CD4-positive, alpha-beta T cell (primary cell): ENCODE measurements at regions not wholly inside any gene's neighbourhood (a gene's known extent, or its start where the extent isn't known, plus 50 kb on each side); places are given as distances from the start of the nearest gene placed in this dataset.
"Not testable (repeated sequence)": the region's sequence is repeated elsewhere in the genome, so short reads cannot be mapped to it uniquely, and the experiment has no call there.

Experiments used
- ATAC-seq: fragments of 200-7000 bp; cut with Tn5 transposase; one replicate; pipeline ENCODE4 v1.10.0; 2022; ENCODE audit warnings: mild to moderate bottlenecking; ENCODE audit not compliant: poor library complexity
- CTCF ChIA-PET: fragments of 350-600 bp; sonication (Branson Sonifier 250); formaldehyde crosslinking; loops from one replicate; lab custom pipeline; 2021; ENCODE audit warnings: antibody characterized with exemption, inconsistent platforms; lab: Charles Lee
- POLR2A ChIA-PET: fragments of 350-600 bp; sonication (Branson Sonifier 250); formaldehyde crosslinking; loops from one replicate; lab custom pipeline; 2021; ENCODE audit warnings: antibody characterized with exemption, inconsistent platforms; lab: Charles Lee
- DNase-seq, 14 experiments: peaks; one replicate each; pipeline ENCODE4 v3.0.0-alpha.2; 2013 to 2020; ENCODE audit warnings: mixed read lengths in 2 of 14
- H3K27ac ChIP-seq, 2 donors: one replicate each; pipeline versions ENCODE4 v1.5.1 to v1.7.0; 2013; ENCODE audit warnings: low read length in 2 of 2, low read depth in 1 of 2, mild to moderate bottlenecking in 1 of 2
- H3K27me3 ChIP-seq, 2 experiments: 1 replicate in 1 of 2; 2 replicates in 1 of 2; pipeline versions ENCODE4 v1.6.1 to v1.7.0; 2013; ENCODE audit warnings: low read length in 2 of 2, control low read depth in 1 of 2, mild to moderate bottlenecking in 1 of 2, moderate library complexity in 1 of 2; ENCODE audit not compliant: insufficient read depth in 2 of 2, control insufficient read depth in 1 of 2
- H3K36me3 ChIP-seq: one replicate; pipeline ENCODE4 v1.6.1; 2013; ENCODE audit warnings: low read length, control low read depth; ENCODE audit not compliant: insufficient read depth
- H3K4me1 ChIP-seq: one replicate; pipeline ENCODE4 v1.6.1; 2013; ENCODE audit warnings: low read length, control low read depth; ENCODE audit not compliant: insufficient read depth
- H3K4me3 ChIP-seq: one replicate; pipeline ENCODE4 v1.5.1; 2013; ENCODE audit warnings: mild to moderate bottlenecking, low read length, moderate library complexity
- H3K9me3 ChIP-seq, 2 experiments: 1 replicate in 1 of 2; 2 replicates in 1 of 2; pipeline versions ENCODE4 v1.6.1 to v1.7.0; 2013; ENCODE audit warnings: low read length in 2 of 2, mild to moderate bottlenecking in 2 of 2, control low read depth in 1 of 2, moderate library complexity in 1 of 2; ENCODE audit not compliant: control insufficient read depth in 1 of 2, insufficient read depth in 1 of 2
- H3K27ac Mint-ChIP-seq: one replicate; pipeline ENCODE4 v1.8.0; 2020; ENCODE audit warnings: mixed read lengths
- H3K27me3 Mint-ChIP-seq: one replicate; pipeline ENCODE4 v1.8.0; 2021; ENCODE audit warnings: mixed read lengths
- H3K36me3 Mint-ChIP-seq: one replicate; pipeline ENCODE4 v1.8.0; 2021; ENCODE audit warnings: low read depth, mixed read lengths
- H3K4me1 Mint-ChIP-seq: one replicate; pipeline ENCODE4 v1.8.0; 2021; ENCODE audit warnings: low read depth, mixed read lengths
- H3K4me3 Mint-ChIP-seq: one replicate; pipeline ENCODE4 v1.8.0; 2020; ENCODE audit warnings: mild to moderate bottlenecking, mixed read lengths
- H3K9me3 Mint-ChIP-seq: one replicate; pipeline ENCODE4 v1.8.0; 2020; ENCODE audit warnings: mixed read lengths
- CTCF ChIP-seq: fragments of 200-600 bp; IDR thresholded peaks from one replicate; pipeline ENCODE4 v1.8.0; 2022; ENCODE audit warnings: antibody characterized with exemption, mild to moderate bottlenecking
- intact Hi-C, 2 experiments: fragments of 100-400 bp; cut with DNase I in 1 of 2; cut with micrococcal nuclease in 1 of 2; formaldehyde crosslinking; loops; one replicate each; pipeline versions ENCODE4 v1.15.1 to v1.9.0; 2023 to 2025; cut with DNase I, micrococcal nuclease

- Mint-ChIP-seq H3K4me1 (no peaks in the 10 kb centered on the region), H3K9me3 (peaks cover 13% of the 10 kb centered on the region), H3K36me3 (no peaks in the 10 kb centered on the region), H3K27me3 (no peaks in the 10 kb centered on the region), H3K4me3 (no peak overlapping the region), H3K27ac (no peak overlapping the region)
- no peak for TF ChIP-seq CTCF
- CTCF ChIA-PET, result no interaction called here
- Histone ChIP-seq H3K4me1 (no peaks in the 10 kb centered on the region), H3K9me3 (peaks cover 0 to 9% of the 10 kb centered on the region in 2 experiments), H3K4me3 (no peak overlapping the region), H3K27ac (no peak overlapping the region), H3K36me3 (no peaks in the 10 kb centered on the region), H3K27me3 (no peaks in the 10 kb centered on the region)
- POLR2A ChIA-PET, result interaction anchor here (0.8 kb wide), 1 partner anchor 101 kb away, joined by 3 read pairs; no protein-coding TSS in a partner anchor
- ATAC-seq (no peak), DNase-seq (no peak)
- intact Hi-C loops, result no loop called here
These were observed 287.8 kb upstream of the CNTN5 start for GRCh38 chr11:98732947-98733346.

GRCh38 chr11:98733378-98733777 is 287.4 kb upstream of the CNTN5 start:
- H3K9me3 ChIP-seq, H3K27ac Mint-ChIP-seq, intact Hi-C loops, H3K4me1 ChIP-seq, H3K4me3 ChIP-seq, H3K27me3 Mint-ChIP-seq, DNase-seq, H3K4me3 Mint-ChIP-seq, H3K27me3 ChIP-seq, ATAC-seq, H3K4me1 Mint-ChIP-seq, CTCF ChIA-PET, H3K36me3 Mint-ChIP-seq, H3K27ac ChIP-seq, H3K36me3 ChIP-seq: not testable (repeated sequence)
- peaks cover 11% of the 10 kb centered on the region for H3K9me3 Mint-ChIP-seq
- POLR2A ChIA-PET, result interaction anchor here (0.8 kb wide), 1 partner anchor 102 kb away, joined by 3 read pairs; no protein-coding TSS in a partner anchor

- H3K27ac Mint-ChIP-seq, result no peak overlapping the region
- CTCF ChIA-PET, result no interaction called here
These were observed 286.1 kb upstream of the CNTN5 start for GRCh38 chr11:98734686-98735085.

More at GRCh38 chr11:98734686-98735085, 286.1 kb upstream of the CNTN5 start:
- H3K9me3 Mint-ChIP-seq, result peaks cover 8% of the 10 kb centered on the region
- intact Hi-C loops, result no loop called here
- no peaks in the 10 kb centered on the region for H3K36me3 ChIP-seq
- no peak for TF ChIP-seq CTCF
- H3K4me3 ChIP-seq, result no peak overlapping the region
- no peaks in the 10 kb centered on the region for H3K4me1 ChIP-seq
- peaks cover 0 to 9% of the 10 kb centered on the region in 2 experiments for H3K9me3 ChIP-seq
- no peaks in the 10 kb centered on the region for H3K4me1 Mint-ChIP-seq
- no peaks in the 10 kb centered on the region for H3K36me3 Mint-ChIP-seq
- H3K27me3 Mint-ChIP-seq, result no peaks in the 10 kb centered on the region
- ATAC-seq, result no peak
- no peak overlapping the region for H3K4me3 Mint-ChIP-seq
- no peak for DNase-seq
- POLR2A ChIA-PET, result no interaction called here
- no peak overlapping the region for H3K27ac ChIP-seq
- H3K27me3 ChIP-seq, result no peaks in the 10 kb centered on the region
